Omental fat pad (tissue), 3 donors: ENCODE measurements at regions not wholly inside any gene's neighbourhood (a gene's known extent, or its start where the extent isn't known, plus 50 kb on each side); places are given as distances from the start of the nearest gene placed in this dataset.

ENCODE experiments used
- ATAC-seq: fragments of 150-250 bp; one replicate; pipeline ENCODE4 v1.9.1; 2016; ENCODE audit warnings: mild to moderate bottlenecking, moderate library complexity; ENCODE audit not compliant: low FRiP score
- DNase-seq: peaks from one replicate; pipeline ENCODE4 v3.0.0-alpha.2; 2019; ENCODE audit warnings: low spot score
- CTCF ChIP-seq, 3 donors: fragments of 450-650 bp; IDR thresholded peaks; one replicate each; pipeline ENCODE4 v1.5.1; 2016 to 2017; ENCODE audit warnings: antibody characterized with exemption in 3 of 3, mild to moderate bottlenecking in 3 of 3, moderate library complexity in 2 of 3

- DNase-seq: no peak
- no peak for TF ChIP-seq CTCF (IDR thresholded peaks at IDR 0.05)
- ATAC-seq: no peak
These were observed 795.6 kb downstream of the UQCRFS1 start for GRCh38 chr19:28417361-28417760.

GRCh38 chr19:28416245-28416644, 796.7 kb downstream of the UQCRFS1 start:
- ATAC-seq (no peak), DNase-seq (no peak)
- no peak for TF ChIP-seq CTCF (IDR thresholded peaks at IDR 0.05)

GRCh38 chr19:28414748-28415147, 798.2 kb downstream of the UQCRFS1 start:
- ATAC-seq (no peak), DNase-seq (no peak)
- TF ChIP-seq CTCF (IDR thresholded peaks at IDR 0.05): no peak

- no peak for DNase-seq
- no peak for ATAC-seq
- TF ChIP-seq CTCF (IDR thresholded peaks at IDR 0.05): no peak
These were observed 803.1 kb downstream of the UQCRFS1 start for GRCh38 chr19:28409859-28410258.

GRCh38 chr19:28406966-28407365, 806.0 kb downstream of the UQCRFS1 start:
- no peak for TF ChIP-seq CTCF (IDR thresholded peaks at IDR 0.05)
- DNase-seq: no peak
- peak; percentile 45 for ATAC-seq

- DNase-seq: no peak
- no peak for ATAC-seq
- no peak for TF ChIP-seq CTCF (IDR thresholded peaks at IDR 0.05)
These were observed 807.6 kb downstream of the UQCRFS1 start for GRCh38 chr19:28405346-28405742.

- no peak for TF ChIP-seq CTCF (IDR thresholded peaks at IDR 0.05)
- ATAC-seq: no peak
- no peak for DNase-seq
These were observed 808.5 kb downstream of the UQCRFS1 start for GRCh38 chr19:28404472-28404871.
